Astrocyte (in vitro differentiated cells and primary cell): ENCODE measurements at regions not wholly inside any gene's neighbourhood (a gene's known extent, or its start where the extent isn't known, plus 50 kb on each side); places are given as distances from the start of the nearest gene placed in this dataset.

Source experiments
- EZH2 ChIP-seq: IDR thresholded peaks from 2 replicates; pipeline ENCODE4 v1.6.1; 2012; ENCODE audit warnings: mild to moderate bottlenecking, low read length, inconsistent platforms; ENCODE audit not compliant: insufficient read depth
- TF ChIP-seq, protein P1 (sequence below): IDR thresholded peaks from 2 replicates; pipeline ENCODE4 v1.5.1; 2011; ENCODE audit warnings: low read depth, mild to moderate bottlenecking, inconsistent platforms, low read length, moderate library complexity; ENCODE audit not compliant: insufficient read depth

DNA sequence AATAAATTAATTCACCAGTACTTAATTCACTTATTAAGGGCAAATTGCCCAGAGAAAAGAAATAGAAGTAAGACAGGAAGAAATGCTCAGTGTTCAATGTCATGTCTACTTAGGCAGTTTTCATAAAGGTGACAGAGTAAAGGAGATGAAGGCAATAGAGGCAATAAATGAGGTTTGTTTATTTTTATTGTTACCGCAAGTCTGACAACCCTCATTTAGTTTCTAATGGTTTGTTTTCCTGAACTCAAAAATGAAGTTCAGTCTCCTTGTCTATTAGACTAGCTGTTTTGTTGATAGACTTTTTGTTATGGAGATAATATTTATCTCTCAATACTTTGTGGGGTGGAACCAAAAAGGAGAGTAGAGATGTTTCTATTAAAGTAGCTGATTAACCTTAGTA, 258.3 kb downstream of the C3orf38 start:
- TF ChIP-seq, protein P1, sequence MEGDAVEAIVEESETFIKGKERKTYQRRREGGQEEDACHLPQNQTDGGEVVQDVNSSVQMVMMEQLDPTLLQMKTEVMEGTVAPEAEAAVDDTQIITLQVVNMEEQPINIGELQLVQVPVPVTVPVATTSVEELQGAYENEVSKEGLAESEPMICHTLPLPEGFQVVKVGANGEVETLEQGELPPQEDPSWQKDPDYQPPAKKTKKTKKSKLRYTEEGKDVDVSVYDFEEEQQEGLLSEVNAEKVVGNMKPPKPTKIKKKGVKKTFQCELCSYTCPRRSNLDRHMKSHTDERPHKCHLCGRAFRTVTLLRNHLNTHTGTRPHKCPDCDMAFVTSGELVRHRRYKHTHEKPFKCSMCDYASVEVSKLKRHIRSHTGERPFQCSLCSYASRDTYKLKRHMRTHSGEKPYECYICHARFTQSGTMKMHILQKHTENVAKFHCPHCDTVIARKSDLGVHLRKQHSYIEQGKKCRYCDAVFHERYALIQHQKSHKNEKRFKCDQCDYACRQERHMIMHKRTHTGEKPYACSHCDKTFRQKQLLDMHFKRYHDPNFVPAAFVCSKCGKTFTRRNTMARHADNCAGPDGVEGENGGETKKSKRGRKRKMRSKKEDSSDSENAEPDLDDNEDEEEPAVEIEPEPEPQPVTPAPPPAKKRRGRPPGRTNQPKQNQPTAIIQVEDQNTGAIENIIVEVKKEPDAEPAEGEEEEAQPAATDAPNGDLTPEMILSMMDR: no peak
- no peak for TF ChIP-seq EZH2
